B cell (primary cell): ENCODE measurements at regions not wholly inside any gene's neighbourhood (a gene's known extent, or its start where the extent isn't known, plus 50 kb on each side); places are given as distances from the start of the nearest gene placed in this dataset.

Source experiments
- EZH2 ChIP-seq: IDR thresholded peaks from 2 replicates; pipeline ENCODE4 v1.6.1; 2012; ENCODE audit warnings: borderline replicate concordance, low read depth, mild to moderate bottlenecking, moderate library complexity, low read length; ENCODE audit not compliant: insufficient read depth, poor library complexity, severe bottlenecking
- TF ChIP-seq, protein P1 (sequence below): fragments of 200-600 bp; IDR thresholded peaks from one replicate; pipeline ENCODE4 v1.8.0; 2022; ENCODE audit warnings: antibody characterized with exemption, mild to moderate bottlenecking

DNA sequence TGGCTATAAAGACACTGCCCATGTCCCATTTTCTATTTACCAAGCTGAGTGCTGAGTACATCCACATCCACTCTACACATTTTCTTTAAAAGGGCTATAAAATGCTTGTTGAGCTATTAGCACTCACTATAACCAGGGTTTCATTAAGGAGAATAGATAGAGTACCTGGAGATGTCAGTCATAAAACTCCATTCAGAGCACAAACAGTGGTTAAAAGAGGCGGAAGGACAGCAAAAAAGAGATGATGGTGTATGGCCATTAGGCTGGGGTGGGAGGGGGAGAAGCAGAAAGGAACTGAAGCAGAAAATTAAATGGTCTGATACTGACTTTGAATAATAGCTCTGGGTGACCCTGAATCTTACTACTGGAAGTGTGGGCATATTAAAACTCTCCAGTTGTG lies 609.9 kb upstream of the MAP3K7 start:
- TF ChIP-seq, protein P1, sequence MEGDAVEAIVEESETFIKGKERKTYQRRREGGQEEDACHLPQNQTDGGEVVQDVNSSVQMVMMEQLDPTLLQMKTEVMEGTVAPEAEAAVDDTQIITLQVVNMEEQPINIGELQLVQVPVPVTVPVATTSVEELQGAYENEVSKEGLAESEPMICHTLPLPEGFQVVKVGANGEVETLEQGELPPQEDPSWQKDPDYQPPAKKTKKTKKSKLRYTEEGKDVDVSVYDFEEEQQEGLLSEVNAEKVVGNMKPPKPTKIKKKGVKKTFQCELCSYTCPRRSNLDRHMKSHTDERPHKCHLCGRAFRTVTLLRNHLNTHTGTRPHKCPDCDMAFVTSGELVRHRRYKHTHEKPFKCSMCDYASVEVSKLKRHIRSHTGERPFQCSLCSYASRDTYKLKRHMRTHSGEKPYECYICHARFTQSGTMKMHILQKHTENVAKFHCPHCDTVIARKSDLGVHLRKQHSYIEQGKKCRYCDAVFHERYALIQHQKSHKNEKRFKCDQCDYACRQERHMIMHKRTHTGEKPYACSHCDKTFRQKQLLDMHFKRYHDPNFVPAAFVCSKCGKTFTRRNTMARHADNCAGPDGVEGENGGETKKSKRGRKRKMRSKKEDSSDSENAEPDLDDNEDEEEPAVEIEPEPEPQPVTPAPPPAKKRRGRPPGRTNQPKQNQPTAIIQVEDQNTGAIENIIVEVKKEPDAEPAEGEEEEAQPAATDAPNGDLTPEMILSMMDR, result no peak
- TF ChIP-seq EZH2, result no peak
